AG08396 (cell line): ENCODE measurements at regions not wholly inside any gene's neighbourhood (a gene's known extent, or its start where the extent isn't known, plus 50 kb on each side); places are given as distances from the start of the nearest gene placed in this dataset.

Experiments used
- DNase-seq: peaks from one replicate; pipeline ENCODE4 v3.0.0; 2012; ENCODE audit warnings: low spot score, mixed read lengths

GRCh38 chr10:128469515-128469914, 343.3 kb upstream of the MKI67 start:
- no peak for DNase-seq

DNA sequence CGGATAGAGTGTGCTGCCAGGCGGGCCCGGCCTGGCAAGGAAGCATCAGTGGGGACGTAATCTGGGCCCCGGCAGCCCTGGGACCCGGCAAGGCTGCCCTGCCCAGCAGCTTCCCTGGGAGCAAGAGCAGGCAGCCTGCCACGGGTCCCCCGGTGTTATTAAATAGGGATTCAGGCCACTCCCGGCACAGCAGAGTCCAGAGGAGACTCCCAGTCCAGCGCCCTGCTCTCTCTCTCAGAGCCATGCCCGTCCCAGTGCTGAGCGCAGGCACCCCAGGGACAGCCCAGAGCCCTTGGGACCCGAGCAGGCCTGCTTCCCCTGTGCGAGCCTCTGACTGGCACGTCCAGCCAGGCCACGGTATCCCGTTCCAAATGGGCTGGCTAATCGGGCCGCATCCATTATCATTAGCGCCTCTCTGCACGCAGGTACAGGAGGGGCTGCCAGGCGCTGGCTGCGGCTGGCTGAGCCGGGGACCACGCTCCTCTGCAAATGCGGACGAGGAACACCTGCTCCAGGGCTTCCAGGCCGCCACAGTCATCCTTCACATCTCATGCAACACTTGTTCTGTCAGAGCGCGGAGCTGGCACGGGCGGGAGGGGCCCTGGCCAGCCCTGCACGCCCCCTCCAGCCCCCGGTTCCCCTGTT, 344.2 kb upstream of the MKI67 start:
- DNase-seq: no peak

DNA sequence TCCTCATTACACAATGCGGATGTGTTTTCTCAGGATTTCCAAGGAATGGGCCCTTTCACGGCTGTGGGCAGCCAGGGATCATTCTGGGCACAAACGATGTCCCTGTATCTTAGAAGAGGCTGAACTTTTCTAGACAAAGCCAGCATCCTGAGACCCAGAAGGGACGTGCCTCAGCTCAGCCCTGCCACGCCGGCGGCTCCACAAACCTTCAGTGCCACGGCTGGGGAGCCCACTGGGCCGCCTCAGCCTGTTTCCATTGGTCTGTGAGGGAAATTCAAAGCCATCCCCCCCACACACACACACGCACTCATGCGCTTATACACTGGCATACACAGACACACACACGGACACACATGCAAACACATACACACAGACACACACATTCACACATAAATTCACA, 344.9 kb upstream of the MKI67 start:
- DNase-seq: no peak

DNA sequence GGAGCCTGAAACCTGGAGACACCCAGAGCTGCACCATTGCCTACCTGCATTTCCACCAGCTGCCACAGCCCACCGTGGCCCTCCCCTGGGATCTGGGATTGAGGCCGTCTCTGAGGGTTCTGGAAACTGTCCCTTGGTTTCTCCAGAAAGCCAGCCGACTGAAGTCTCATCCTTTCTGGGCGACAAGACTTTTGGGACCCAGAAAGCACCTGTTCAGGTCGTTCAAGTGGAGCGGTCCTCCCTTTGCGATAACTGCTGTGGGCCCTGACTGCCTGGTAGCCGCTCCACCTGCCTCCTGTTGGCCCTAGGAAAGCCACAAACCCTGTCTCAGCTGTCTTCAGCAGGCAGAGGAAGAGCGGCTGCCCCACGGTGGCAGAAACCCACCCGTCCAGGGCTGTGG, 346.0 kb upstream of the MKI67 start:
- DNase-seq: no peak

DNA sequence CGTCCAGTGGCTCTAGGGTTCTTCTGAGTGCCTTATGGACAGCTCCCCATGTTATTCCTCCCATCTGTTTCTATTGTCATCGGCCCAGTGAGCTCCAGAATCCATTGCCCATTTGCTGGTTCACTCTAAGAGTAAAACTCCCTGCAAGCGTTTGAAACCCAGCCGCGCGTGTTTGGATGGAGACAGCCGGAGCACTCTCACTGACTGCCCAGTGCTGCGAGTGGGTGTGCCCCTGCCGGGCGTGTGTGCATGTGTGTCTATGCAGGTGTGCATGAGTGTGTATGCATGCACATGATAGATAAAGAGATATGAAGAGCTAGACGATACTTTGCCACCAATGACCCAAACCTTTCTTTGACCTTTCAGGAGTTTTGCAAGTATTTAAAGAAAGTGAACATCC, 347.2 kb upstream of the MKI67 start:
- no peak for DNase-seq

- DNase-seq: no peak
Measured at GRCh38 chr10:128473911-128474310, 347.7 kb upstream of the MKI67 start.

DNA sequence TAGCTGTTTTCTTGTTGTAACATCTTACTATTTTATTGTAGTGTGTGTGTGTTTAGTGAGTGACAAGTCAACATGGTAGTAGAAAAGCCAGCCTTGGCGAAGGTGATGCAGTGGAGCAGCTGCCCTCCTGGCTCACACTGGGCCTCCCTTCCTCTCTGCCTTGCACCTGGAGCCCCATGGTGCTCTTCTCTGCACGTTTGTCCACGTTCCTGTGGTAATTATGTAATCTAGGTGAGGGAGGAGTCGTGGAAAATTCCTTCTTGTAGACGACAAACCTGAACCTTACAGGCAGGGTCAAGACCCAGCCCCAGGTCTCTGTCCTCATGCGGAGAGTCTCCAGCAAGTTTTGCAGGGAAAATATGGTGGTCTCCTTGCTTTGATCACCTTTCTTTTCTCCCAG, 348.3 kb upstream of the MKI67 start:
- no peak for DNase-seq

- DNase-seq: no peak
Measured at GRCh38 chr10:128475686-128476367, 349.6 kb upstream of the MKI67 start.

- no peak for DNase-seq
Measured at GRCh38 chr10:128476368-128476725, 350.1 kb upstream of the MKI67 start.

GRCh38 chr10:128476845-128477244, 350.6 kb upstream of the MKI67 start:
- no peak for DNase-seq

DNA sequence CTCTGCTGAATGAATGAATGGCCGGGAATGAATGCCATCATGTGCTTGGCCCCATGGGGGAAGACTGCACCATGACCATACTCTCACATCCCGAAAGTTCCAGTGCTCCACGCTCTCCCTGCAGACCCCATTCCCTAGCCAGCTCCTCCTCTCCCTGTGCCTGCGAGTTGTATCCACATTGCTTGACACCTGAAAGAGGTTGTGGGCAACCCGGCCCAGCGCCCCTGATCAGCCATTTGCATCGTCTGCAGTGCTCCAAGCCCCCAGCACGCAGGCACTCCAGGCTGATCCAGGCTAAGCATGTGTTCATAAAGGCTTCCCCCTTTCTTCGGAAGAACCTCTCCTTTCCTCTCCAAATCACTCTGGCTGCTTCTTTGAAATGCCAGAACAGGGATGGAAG, 354.4 kb upstream of the MKI67 start:
- no peak for DNase-seq

DNA sequence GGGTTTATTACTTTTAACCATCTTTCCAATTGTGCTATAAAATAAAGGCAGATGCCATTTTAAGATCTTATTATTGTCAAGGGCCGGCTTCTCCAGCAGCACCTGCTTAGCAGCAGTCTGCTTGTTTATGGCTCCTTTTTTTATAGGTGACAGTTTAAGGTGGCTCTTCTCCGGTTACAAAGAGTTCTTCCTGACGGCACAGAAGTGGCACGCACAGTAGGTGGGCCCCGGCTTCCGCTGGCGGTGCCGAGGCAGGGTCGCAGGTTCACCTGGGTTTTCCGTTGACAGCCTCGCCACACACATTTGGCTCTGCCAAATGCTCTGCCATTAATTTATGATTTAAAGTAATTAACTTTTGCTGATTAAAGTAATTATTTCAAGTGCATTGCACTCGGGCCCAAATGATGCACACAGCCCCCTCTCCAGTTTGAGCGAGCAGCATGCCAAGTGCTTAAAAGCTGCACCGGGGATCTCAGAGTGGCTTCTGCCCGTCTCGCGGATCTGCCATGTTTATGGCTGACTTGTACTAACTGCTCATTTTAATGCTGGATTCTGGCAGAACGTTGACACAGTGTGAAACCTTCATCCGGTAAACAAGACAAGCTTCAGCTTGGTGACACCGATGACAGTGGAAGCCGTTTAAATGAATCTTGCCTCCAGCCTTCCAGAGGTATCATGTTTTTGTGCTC, 355.1 kb upstream of the MKI67 start:
- no peak for DNase-seq

- no peak for DNase-seq
Measured at GRCh38 chr10:128482052-128482451, 355.8 kb upstream of the MKI67 start.

- no peak for DNase-seq
Measured at GRCh38 chr10:128483216-128483615, 357.0 kb upstream of the MKI67 start.

GRCh38 chr10:128484041-128484440, 357.8 kb upstream of the MKI67 start:
- no peak for DNase-seq

- no peak for DNase-seq
Measured at GRCh38 chr10:128485701-128486235, 359.5 kb upstream of the MKI67 start.

DNA sequence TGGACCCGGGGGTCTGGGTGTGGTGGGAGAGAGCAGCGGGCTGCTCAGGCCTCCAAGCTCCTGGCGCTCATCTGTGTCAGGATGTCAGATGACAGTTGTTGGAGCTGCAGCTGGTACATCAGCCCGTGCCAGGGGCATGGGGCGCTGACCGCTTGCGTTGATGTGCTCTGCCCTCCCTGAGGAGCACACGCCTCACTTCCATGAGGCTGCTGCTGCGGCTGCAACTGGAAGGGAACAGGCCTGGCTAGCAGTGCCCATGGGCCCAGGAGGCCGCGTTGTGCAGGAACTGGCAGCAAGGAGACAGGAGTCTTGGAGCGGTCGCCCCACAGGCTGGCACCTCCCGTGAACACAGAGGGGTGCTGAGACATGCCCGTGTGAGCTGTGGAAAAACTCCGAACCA, 361.3 kb upstream of the MKI67 start:
- no peak for DNase-seq

- no peak for DNase-seq
Measured at GRCh38 chr10:128489324-128490247, 363.4 kb upstream of the MKI67 start.

GRCh38 chr10:128491686-128492085, 365.5 kb upstream of the MKI67 start:
- no peak for DNase-seq

DNA sequence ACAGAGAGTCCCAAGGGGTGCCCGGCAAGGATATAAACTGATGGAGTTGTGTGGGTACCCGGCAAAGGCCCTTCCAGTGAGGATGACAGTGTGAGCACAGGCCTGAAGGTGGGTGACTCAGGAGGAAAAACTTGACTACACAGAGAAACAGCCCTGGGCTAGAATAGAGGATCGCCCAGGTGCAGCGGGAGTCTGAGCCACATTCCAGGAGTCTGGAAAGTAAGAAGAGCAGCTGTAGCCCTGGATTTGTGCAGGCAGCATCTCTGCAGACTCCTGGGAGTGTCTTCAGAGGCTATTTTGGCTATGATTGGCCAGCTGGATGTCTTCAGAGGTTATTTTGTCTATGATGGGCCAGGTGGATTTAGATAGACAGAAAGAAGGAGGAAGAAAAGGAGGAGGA, 367.6 kb upstream of the MKI67 start:
- DNase-seq: no peak

- DNase-seq: no peak
Measured at GRCh38 chr10:128494665-128495064, 368.4 kb upstream of the MKI67 start.
